ENCODE measurements at regions not wholly inside any gene's neighbourhood (a gene's known extent, or its start where the extent isn't known, plus 50 kb on each side); places are given as distances from the start of the nearest gene placed in this dataset.

- DNase-seq, result no peak
These were observed 145.3 kb downstream of the VEGFA start for GRCh38 chr6:43915208-43915869.

- no peak for DNase-seq
These were observed 144.5 kb downstream of the VEGFA start for GRCh38 chr6:43914272-43915147.

GRCh38 chr6:43913375-43914271 is 143.6 kb downstream of the VEGFA start:
- no peak for DNase-seq

GRCh38 chr6:43912598-43913371 is 142.8 kb downstream of the VEGFA start:
- no peak for DNase-seq

- no peak for DNase-seq
These were observed 142.1 kb downstream of the VEGFA start for GRCh38 chr6:43912116-43912577.

GRCh38 chr6:43911354-43912115 is 141.5 kb downstream of the VEGFA start:
- DNase-seq, result no peak

GRCh38 chr6:43910638-43911353 is 140.8 kb downstream of the VEGFA start:
- DNase-seq, result no peak

GRCh38 chr6:43910149-43910637 is 140.2 kb downstream of the VEGFA start:
- no peak for DNase-seq

GRCh38 chr6:43909474-43910148 is 139.6 kb downstream of the VEGFA start:
- no peak for DNase-seq

- no peak for DNase-seq
These were observed 137.9 kb downstream of the VEGFA start for GRCh38 chr6:43907789-43908472.

- DNase-seq, result no peak
These were observed 137.3 kb downstream of the VEGFA start for GRCh38 chr6:43907312-43907711.

- no peak for DNase-seq
These were observed 134.5 kb downstream of the VEGFA start for GRCh38 chr6:43904311-43905123.

- DNase-seq, result no peak
These were observed 133.8 kb downstream of the VEGFA start for GRCh38 chr6:43903739-43904290.

GRCh38 chr6:43901733-43902230 is 131.8 kb downstream of the VEGFA start:
- no peak for DNase-seq

GRCh38 chr6:43900916-43901732 is 131.1 kb downstream of the VEGFA start:
- DNase-seq, result no peak

- DNase-seq, result no peak
These were observed 130.5 kb downstream of the VEGFA start for GRCh38 chr6:43900560-43900915.

GRCh38 chr6:43899830-43900229 is 129.8 kb downstream of the VEGFA start:
- no peak for DNase-seq

Measured in NCI-H187 treated with DMSO at 0.1 percent for 48 hours (cell line).